GM23338 (cell line): ENCODE measurements at regions not wholly inside any gene's neighbourhood (a gene's known extent, or its start where the extent isn't known, plus 50 kb on each side); places are given as distances from the start of the nearest gene placed in this dataset.

Experiments used
- ATAC-seq: fragments of 200-7000 bp; cut with Tn5 transposase; 3 replicates; pipeline ENCODE4 v1.9.1; 2020
- DNase-seq: peaks from one replicate; pipeline ENCODE4 v3.0.0-alpha.2; 2015; ENCODE audit warnings: low spot score
- H2AFZ ChIP-seq: fragments of 200-600 bp; sonication (generic); 2 replicates; pipeline ENCODE4 v1.8.0; 2016; ENCODE audit warnings: antibody characterized with exemption, mild to moderate bottlenecking, moderate library complexity
- H3F3A ChIP-seq: fragments of 200-600 bp; sonication (generic); replicated peaks from 2 replicates; pipeline ENCODE4 v1.8.0; 2017; ENCODE audit warnings: antibody characterized with exemption, mixed run types, low read depth
- H3K27ac ChIP-seq: fragments of 200-600 bp; sonication (generic); 2 replicates; pipeline ENCODE4 v1.6.1; 2016; ENCODE audit warnings: low read depth
- H3K27me3 ChIP-seq: fragments of 200-600 bp; sonication (generic); 2 replicates; pipeline ENCODE4 v1.8.0; 2016; ENCODE audit warnings: mild to moderate bottlenecking, mixed run types, moderate library complexity; ENCODE audit not compliant: insufficient read depth
- H3K36me3 ChIP-seq: fragments of 200-600 bp; sonication (generic); 2 replicates; pipeline ENCODE4 v1.8.0; 2016; ENCODE audit warnings: mild to moderate bottlenecking; ENCODE audit not compliant: insufficient read depth
- H3K4me1 ChIP-seq: fragments of 200-600 bp; sonication (generic); 2 replicates; pipeline ENCODE4 v1.8.0; 2016; ENCODE audit warnings: mild to moderate bottlenecking, moderate library complexity; ENCODE audit not compliant: insufficient read depth
- H3K4me2 ChIP-seq: fragments of 200-600 bp; sonication (generic); 2 replicates; pipeline ENCODE4 v1.7.1; 2017; ENCODE audit warnings: mixed run types
- H3K4me3 ChIP-seq: fragments of 200-600 bp; sonication (generic); 2 replicates; pipeline ENCODE4 v1.6.1; 2016; ENCODE audit warnings: mixed run types
- H3K79me2 ChIP-seq: fragments of 200-600 bp; sonication (generic); replicated peaks from 2 replicates; pipeline ENCODE4 v1.8.0; 2017; ENCODE audit warnings: mild to moderate bottlenecking; ENCODE audit not compliant: insufficient read depth
- H3K9me2 ChIP-seq: fragments of 200-600 bp; sonication (generic); 2 replicates; pipeline ENCODE4 v1.8.0; 2017; ENCODE audit not compliant: insufficient read depth
- H4K20me1 ChIP-seq: fragments of 200-600 bp; sonication (generic); replicated peaks from 2 replicates; pipeline ENCODE4 v1.8.0; 2017; ENCODE audit warnings: mild to moderate bottlenecking; ENCODE audit not compliant: insufficient read depth
- H3K27ac Mint-ChIP-seq: 2 replicates; pipeline ENCODE4 v1.8.0; 2020; ENCODE audit warnings: inconsistent platforms, mild to moderate bottlenecking, moderate library complexity, mixed read lengths
- H3K27me3 Mint-ChIP-seq: 3 replicates; pipeline ENCODE4 v1.8.0; 2022; ENCODE audit warnings: low read depth, mild to moderate bottlenecking, moderate library complexity, mixed read lengths, inconsistent platforms; ENCODE audit not compliant: insufficient read depth, poor library complexity
- H3K36me3 Mint-ChIP-seq: 3 replicates; pipeline ENCODE4 v1.8.0; 2021; ENCODE audit warnings: low read depth, mild to moderate bottlenecking, inconsistent platforms, moderate library complexity, mixed read lengths
- H3K4me1 Mint-ChIP-seq: 3 replicates; pipeline ENCODE4 v1.8.0; 2020; ENCODE audit warnings: mild to moderate bottlenecking, inconsistent platforms, mixed read lengths
- H3K4me3 Mint-ChIP-seq: 3 replicates; pipeline ENCODE4 v1.8.0; 2021; ENCODE audit warnings: moderate library complexity, mild to moderate bottlenecking, inconsistent platforms, mixed read lengths
- H3K9me3 Mint-ChIP-seq: 3 replicates; pipeline ENCODE4 v1.8.0; 2020; ENCODE audit warnings: moderate library complexity, mild to moderate bottlenecking, inconsistent platforms, mixed read lengths
- CREB1 ChIP-seq: fragments of 250-450 bp; sonication (Bioruptor Pico); IDR thresholded peaks from 2 replicates; pipeline ENCODE4 v1.5.0; 2020; ENCODE audit warnings: low read depth, mild to moderate bottlenecking, moderate library complexity
- EZH2 ChIP-seq: fragments of 200-600 bp; sonication (generic); IDR thresholded peaks from one replicate; pipeline ENCODE4 v1.8.0; 2017; ENCODE audit warnings: antibody characterized with exemption, mild to moderate bottlenecking, low read depth; ENCODE audit not compliant: unreplicated experiment
- EZH2phosphoT487 ChIP-seq: fragments of 200-600 bp; sonication (generic); IDR thresholded peaks from one replicate; pipeline ENCODE4 v1.8.1; 2018; ENCODE audit warnings: antibody characterized with exemption; ENCODE audit not compliant: unreplicated experiment
- JUNB ChIP-seq: IDR thresholded peaks from one replicate; pipeline ENCODE4 v1.6.1; 2016; ENCODE audit warnings: antibody characterized with exemption; ENCODE audit not compliant: unreplicated experiment
- REST ChIP-seq: IDR thresholded peaks from one replicate; pipeline ENCODE4 v1.6.1; 2018; ENCODE audit warnings: antibody characterized with exemption; ENCODE audit not compliant: unreplicated experiment
- STAT1 ChIP-seq: IDR thresholded peaks from one replicate; pipeline ENCODE4 v1.6.1; 2016; ENCODE audit warnings: antibody characterized with exemption; ENCODE audit not compliant: unreplicated experiment
- ZNF331 ChIP-seq: fragments of 250-450 bp; sonication (Bioruptor Pico); IDR thresholded peaks from 2 replicates; pipeline ENCODE4 v1.5.0; 2020; ENCODE audit warnings: low read depth, mild to moderate bottlenecking, moderate library complexity
- TF ChIP-seq, protein P1 (sequence below), 2 experiments: fragments of 200-600 bp in 1 of 2; sonication (generic) in 1 of 2; conservative IDR thresholded peaks; 2 replicates each; pipeline versions ENCODE4 v1.5.1 to v1.6.1; 2016 to 2017; ENCODE audit warnings: antibody characterized with exemption in 2 of 2, low read depth in 2 of 2, mild to moderate bottlenecking in 2 of 2, moderate library complexity in 1 of 2

DNA sequence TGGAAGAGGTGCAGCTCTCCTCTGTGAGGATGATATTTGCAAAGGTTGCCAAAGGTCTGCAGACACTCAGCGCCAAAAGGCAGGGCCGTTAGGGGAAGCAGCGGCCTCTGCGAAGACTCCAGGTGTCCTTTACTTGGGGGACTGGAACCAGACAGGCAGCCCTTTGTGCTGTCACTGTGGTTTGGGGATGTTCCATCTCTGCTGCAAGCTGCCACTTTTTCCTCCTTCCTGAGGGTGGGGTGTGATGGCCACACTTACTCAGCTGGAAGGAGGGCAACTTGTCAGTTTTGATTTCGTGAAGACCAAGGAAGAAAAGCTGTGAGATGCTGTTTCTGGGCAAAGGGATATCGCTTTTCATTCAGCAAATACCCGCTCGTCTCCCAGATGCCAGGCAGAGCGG lies 96.5 kb upstream of the PRR5 start:
- Mint-ChIP-seq H3K9me3 (peaks cover 10% of the 10 kb centered on the region), H3K4me3 (no peak overlapping the region), H3K4me1 (no peaks in the 10 kb centered on the region; the same call in 2 of the 3 replicates), H3K27me3 (peaks cover 12% of the 10 kb centered on the region), H3K36me3 (peaks cover 3% of the 10 kb centered on the region; the same call in 1 of the 3 replicates), H3K27ac (no peak overlapping the region)
- no peaks in the 10 kb centered on the region for H3F3A ChIP-seq
- H3K27me3 ChIP-seq: no peaks in the 10 kb centered on the region
- H3K36me3 ChIP-seq: no peaks in the 10 kb centered on the region
- no peaks in the 10 kb centered on the region for H3K79me2 ChIP-seq
- H3K27ac ChIP-seq: no peak overlapping the region
- H3K4me2 ChIP-seq: no peak overlapping the region
- H4K20me1 ChIP-seq: no peaks in the 10 kb centered on the region
- no peak for ATAC-seq
- no peak overlapping the region for H3K4me3 ChIP-seq
- no peaks in the 10 kb centered on the region for H3K4me1 ChIP-seq
- no peak overlapping the region for H2AFZ ChIP-seq
- H3K9me2 ChIP-seq: no peaks in the 10 kb centered on the region
- no peak for DNase-seq
- TF ChIP-seq REST (no peak), ZNF331 (CRISPR knock-in tag) (no peak), CREB1 (CRISPR knock-in tag) (no peak), JUNB (no peak)

GRCh38 chr22:44604991-44605390 lies 97.0 kb upstream of the PRR5 start:
- no peaks in the 10 kb centered on the region for H3K27me3 ChIP-seq
- Mint-ChIP-seq H3K9me3 (peaks cover 5% of the 10 kb centered on the region), H3K27me3 (peaks cover 12% of the 10 kb centered on the region), H3K4me3 (no peak overlapping the region), H3K4me1 (no peaks in the 10 kb centered on the region; the same call in 2 of the 3 replicates), H3K36me3 (no peaks in the 10 kb centered on the region), H3K27ac (no peak overlapping the region)
- no peaks in the 10 kb centered on the region for H3K36me3 ChIP-seq
- no peaks in the 10 kb centered on the region for H4K20me1 ChIP-seq
- no peak overlapping the region for H3K4me2 ChIP-seq
- H3F3A ChIP-seq: no peaks in the 10 kb centered on the region
- H2AFZ ChIP-seq: no peak overlapping the region
- no peak for TF ChIP-seq JUNB
- H3K79me2 ChIP-seq: no peaks in the 10 kb centered on the region
- DNase-seq (no peak), ATAC-seq (no peak)
- no peak overlapping the region for H3K27ac ChIP-seq
- no peak overlapping the region for H3K4me3 ChIP-seq
- H3K9me2 ChIP-seq: no peaks in the 10 kb centered on the region
- H3K4me1 ChIP-seq: no peaks in the 10 kb centered on the region

DNA sequence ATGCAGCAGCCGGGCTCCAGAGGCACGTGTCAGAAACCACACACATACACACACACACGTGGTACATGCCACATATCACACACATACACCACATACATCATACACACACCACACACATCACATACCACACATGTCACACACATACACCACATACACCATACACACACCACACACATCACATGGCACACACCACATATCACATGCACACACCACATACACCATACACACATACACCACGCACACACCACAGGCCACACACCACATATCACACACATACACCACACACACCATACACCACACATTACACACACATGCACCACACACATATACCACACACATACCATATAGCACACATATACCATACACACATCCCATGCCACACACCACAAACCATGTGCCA lies 97.5 kb upstream of the PRR5 start:
- no peak for DNase-seq
- Histone ChIP-seq H3K36me3 (no peaks in the 10 kb centered on the region), H3K9me2 (no peaks in the 10 kb centered on the region), H3K27ac (no peak overlapping the region), H3F3A (no peaks in the 10 kb centered on the region), H3K4me1 (no peaks in the 10 kb centered on the region), H4K20me1 (no peaks in the 10 kb centered on the region), H3K79me2 (no peaks in the 10 kb centered on the region), H2AFZ (no peak overlapping the region), H3K4me2 (no peak overlapping the region), H3K27me3 (no peaks in the 10 kb centered on the region), H3K4me3 (no peak overlapping the region)
- H3K4me3 Mint-ChIP-seq: no peak overlapping the region
- H3K4me1 Mint-ChIP-seq: no peaks in the 10 kb centered on the region; the same call in 2 of the 3 replicates
- no peak overlapping the region for H3K27ac Mint-ChIP-seq
- peaks cover 12% of the 10 kb centered on the region for H3K27me3 Mint-ChIP-seq
- H3K36me3 Mint-ChIP-seq: no peaks in the 10 kb centered on the region
- no peaks in the 10 kb centered on the region; the same call in 1 of the 3 replicates for H3K9me3 Mint-ChIP-seq
- no peak for ATAC-seq
- TF ChIP-seq, protein P1, sequence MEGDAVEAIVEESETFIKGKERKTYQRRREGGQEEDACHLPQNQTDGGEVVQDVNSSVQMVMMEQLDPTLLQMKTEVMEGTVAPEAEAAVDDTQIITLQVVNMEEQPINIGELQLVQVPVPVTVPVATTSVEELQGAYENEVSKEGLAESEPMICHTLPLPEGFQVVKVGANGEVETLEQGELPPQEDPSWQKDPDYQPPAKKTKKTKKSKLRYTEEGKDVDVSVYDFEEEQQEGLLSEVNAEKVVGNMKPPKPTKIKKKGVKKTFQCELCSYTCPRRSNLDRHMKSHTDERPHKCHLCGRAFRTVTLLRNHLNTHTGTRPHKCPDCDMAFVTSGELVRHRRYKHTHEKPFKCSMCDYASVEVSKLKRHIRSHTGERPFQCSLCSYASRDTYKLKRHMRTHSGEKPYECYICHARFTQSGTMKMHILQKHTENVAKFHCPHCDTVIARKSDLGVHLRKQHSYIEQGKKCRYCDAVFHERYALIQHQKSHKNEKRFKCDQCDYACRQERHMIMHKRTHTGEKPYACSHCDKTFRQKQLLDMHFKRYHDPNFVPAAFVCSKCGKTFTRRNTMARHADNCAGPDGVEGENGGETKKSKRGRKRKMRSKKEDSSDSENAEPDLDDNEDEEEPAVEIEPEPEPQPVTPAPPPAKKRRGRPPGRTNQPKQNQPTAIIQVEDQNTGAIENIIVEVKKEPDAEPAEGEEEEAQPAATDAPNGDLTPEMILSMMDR (conservative IDR thresholded peaks at IDR 0.05; ENCODE audit: low read depth in 2 of 2): no peak
- TF ChIP-seq EZH2phosphoT487: no peak
- TF ChIP-seq ZNF331 (CRISPR knock-in tag): no peak
- no peak for TF ChIP-seq REST
- TF ChIP-seq STAT1: no peak
- TF ChIP-seq EZH2: no peak
